GM12875 (cell line): ENCODE measurements at regions not wholly inside any gene's neighbourhood (a gene's known extent, or its start where the extent isn't known, plus 50 kb on each side); places are given as distances from the start of the nearest gene placed in this dataset.
"Not testable (repeated sequence)": the region's sequence is repeated elsewhere in the genome, so short reads cannot be mapped to it uniquely, and the experiment has no call there.

Experiments used
- H3K4me3 ChIP-seq: one replicate; pipeline ENCODE4 v1.5.1; 2011; ENCODE audit warnings: low read depth, low read length, control low read depth
- TF ChIP-seq, protein P1 (sequence below): IDR thresholded peaks from 2 replicates; pipeline ENCODE4 v1.5.1; 2011; ENCODE audit warnings: low read depth, mild to moderate bottlenecking, control low read depth, inconsistent platforms, low read length, moderate library complexity, borderline replicate concordance; ENCODE audit not compliant: insufficient read depth

GRCh38 chr2:8438476-8438875, 243.4 kb upstream of the ID2 start:
- TF ChIP-seq, protein P1, sequence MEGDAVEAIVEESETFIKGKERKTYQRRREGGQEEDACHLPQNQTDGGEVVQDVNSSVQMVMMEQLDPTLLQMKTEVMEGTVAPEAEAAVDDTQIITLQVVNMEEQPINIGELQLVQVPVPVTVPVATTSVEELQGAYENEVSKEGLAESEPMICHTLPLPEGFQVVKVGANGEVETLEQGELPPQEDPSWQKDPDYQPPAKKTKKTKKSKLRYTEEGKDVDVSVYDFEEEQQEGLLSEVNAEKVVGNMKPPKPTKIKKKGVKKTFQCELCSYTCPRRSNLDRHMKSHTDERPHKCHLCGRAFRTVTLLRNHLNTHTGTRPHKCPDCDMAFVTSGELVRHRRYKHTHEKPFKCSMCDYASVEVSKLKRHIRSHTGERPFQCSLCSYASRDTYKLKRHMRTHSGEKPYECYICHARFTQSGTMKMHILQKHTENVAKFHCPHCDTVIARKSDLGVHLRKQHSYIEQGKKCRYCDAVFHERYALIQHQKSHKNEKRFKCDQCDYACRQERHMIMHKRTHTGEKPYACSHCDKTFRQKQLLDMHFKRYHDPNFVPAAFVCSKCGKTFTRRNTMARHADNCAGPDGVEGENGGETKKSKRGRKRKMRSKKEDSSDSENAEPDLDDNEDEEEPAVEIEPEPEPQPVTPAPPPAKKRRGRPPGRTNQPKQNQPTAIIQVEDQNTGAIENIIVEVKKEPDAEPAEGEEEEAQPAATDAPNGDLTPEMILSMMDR: no peak
- no peak overlapping the region for H3K4me3 ChIP-seq

- TF ChIP-seq, protein P1: no peak
- H3K4me3 ChIP-seq: no peak overlapping the region
Measured at GRCh38 chr2:8438996-8439395, 242.9 kb upstream of the ID2 start.

GRCh38 chr2:8440029-8440778, 241.7 kb upstream of the ID2 start:
- TF ChIP-seq, protein P1: no peak
- no peak overlapping the region for H3K4me3 ChIP-seq

DNA sequence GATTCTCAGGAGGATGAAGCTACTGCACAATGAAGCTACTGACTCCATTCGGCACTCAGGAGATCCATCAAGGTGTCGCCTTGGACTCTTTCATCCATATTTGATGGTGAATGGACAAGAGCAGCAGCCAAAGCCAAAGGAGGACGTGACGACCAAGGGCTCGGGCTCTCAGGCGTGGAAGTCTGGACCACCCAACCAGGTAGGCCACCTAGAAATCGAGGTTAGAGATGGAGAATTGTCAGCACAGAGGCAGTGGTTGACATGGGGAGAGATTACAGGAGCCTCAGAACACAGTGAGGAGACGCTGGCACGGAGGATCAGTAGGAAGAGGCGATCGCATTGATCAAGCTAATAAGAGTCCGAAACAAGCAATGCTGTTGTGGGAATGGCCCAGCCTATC, 240.5 kb upstream of the ID2 start:
- TF ChIP-seq, protein P1: no peak
- no peak overlapping the region for H3K4me3 ChIP-seq

DNA sequence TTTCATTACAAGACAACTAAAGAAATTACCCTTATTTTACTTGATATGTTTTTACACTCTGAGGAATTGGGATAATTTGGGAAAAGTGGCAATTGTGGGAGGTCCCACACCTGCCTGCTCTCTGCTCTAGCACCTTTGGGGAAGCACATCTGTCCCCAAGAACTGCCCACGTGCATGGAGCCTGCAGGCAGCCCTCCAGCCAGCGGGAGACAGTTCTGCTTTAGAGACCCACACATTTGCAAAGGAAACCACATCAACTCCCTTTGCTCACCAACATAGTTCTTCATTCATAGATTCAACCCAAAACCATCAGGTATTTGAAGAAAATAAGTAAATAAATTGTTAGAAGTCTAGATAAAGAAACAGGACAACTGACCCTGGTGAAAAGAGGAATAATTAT, 239.9 kb upstream of the ID2 start:
- TF ChIP-seq, protein P1: no peak
- H3K4me3 ChIP-seq: no peak overlapping the region

DNA sequence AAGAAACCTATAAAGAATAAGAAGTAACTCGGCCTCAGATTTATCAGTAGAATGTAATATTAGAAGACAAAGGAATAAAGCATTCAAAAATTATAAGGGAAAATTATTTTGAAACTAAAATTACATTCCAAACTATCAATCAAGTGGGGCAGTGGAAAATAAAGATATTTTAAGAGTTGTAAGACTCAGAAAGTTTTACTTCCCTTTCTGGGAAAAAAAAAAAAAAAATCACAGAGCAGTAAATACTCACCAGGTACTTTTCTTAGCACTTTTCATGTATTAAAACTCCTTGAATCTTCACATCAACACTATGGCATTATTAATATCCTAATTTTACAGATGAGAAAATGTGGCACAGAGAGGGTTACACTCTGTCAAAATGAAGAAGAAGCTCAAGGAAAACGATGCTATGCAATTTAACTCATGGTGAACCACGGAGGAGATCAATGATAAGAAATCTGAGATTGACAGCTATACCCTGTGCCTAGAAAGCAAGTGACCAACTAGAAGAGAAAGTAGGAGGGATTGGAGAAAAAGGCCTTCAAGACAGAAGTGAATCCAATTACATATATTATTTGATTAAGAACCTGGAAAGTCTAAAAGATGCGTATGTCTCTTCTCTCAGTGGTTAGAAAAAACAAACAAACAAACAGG, 238.9 kb upstream of the ID2 start:
- no peak overlapping the region for H3K4me3 ChIP-seq
- TF ChIP-seq, protein P1: no peak

- H3K4me3 ChIP-seq: no peak overlapping the region
- TF ChIP-seq, protein P1: no peak
Measured at GRCh38 chr2:8445580-8445979, 236.3 kb upstream of the ID2 start.

DNA sequence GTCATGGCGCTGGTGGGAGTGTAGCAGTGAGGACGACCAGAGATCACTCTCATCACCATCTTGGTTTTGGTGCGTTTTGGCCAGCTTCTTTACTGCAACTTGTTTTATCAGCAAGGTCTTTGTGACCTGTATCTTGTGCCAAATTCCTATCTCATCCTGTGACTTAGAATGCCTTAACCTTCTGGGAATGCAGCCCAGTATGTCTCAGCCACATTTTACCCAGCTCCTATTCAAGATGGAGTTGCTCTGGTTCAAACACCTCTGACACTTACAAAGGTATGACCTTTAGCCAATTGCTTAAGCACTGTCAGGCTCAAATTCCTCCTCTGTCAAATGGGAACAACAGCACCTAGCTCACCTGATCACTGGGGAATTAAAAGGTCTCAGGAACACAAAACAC, 235.1 kb upstream of the ID2 start:
- not testable (repeated sequence) for H3K4me3 ChIP-seq
